Putamen (tissue), 1 donor: ENCODE measurements at regions not wholly inside any gene's neighbourhood (a gene's known extent, or its start where the extent isn't known, plus 50 kb on each side); places are given as distances from the start of the nearest gene placed in this dataset.

Source experiments
- DNase-seq: peaks from one replicate; pipeline ENCODE4 v3.0.0-alpha.2; 2016; ENCODE audit warnings: low spot score

GRCh38 chr4:44801384-44801783, 75.0 kb upstream of the GNPDA2 start:
- no peak for DNase-seq

GRCh38 chr4:44791831-44792230, 65.5 kb upstream of the GNPDA2 start:
- no peak for DNase-seq

GRCh38 chr4:44777115-44777514, 50.8 kb upstream of the GNPDA2 start:
- no peak for DNase-seq
